ENCODE measurements at regions not wholly inside any gene's neighbourhood (a gene's known extent, or its start where the extent isn't known, plus 50 kb on each side); places are given as distances from the start of the nearest gene placed in this dataset.

DNA sequence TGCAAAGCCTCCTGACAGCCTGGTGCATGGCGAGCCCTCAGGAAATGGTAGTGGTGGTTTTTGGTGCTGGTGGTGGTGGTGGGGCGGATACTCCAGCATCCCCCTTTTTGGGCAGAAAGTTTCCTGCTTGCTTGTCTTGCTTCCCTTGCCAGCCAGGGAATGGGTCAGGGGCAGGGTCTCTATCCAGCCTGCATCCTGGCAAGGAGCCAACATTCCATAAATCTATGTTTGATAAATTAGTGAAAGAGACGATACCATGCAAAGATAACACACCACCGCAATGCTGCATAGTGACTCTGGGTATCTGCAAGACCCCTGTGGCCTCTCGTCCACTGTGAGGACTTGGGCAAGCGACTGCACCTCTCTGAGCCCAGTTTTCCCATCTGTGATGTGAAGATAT is 246.2 kb downstream of the LRFN2 start:
- Histone ChIP-seq H3K9me3 (replicated peaks in 1 of 11) (no peaks in the 10 kb centered on the region), H3K27ac (no peak overlapping the region), H3K36me3 (no peaks in the 10 kb centered on the region), H3K4me1 (peaks cover 0 to 8% (median 0%) of the 10 kb centered on the region in 10 experiments; a peak in 1 of 20 replicates), H3K27me3 (no peaks in the 10 kb centered on the region), H4K20me1 (no peaks in the 10 kb centered on the region; a peak in 1 of 22 replicates), H3K4me3 (no peak overlapping the region), H3K4me2 (no peak overlapping the region), H3K9ac (no peak overlapping the region)
- TF ChIP-seq Cebpa-rat (IDR thresholded peaks at IDR 0.05) = no peak

DNA sequence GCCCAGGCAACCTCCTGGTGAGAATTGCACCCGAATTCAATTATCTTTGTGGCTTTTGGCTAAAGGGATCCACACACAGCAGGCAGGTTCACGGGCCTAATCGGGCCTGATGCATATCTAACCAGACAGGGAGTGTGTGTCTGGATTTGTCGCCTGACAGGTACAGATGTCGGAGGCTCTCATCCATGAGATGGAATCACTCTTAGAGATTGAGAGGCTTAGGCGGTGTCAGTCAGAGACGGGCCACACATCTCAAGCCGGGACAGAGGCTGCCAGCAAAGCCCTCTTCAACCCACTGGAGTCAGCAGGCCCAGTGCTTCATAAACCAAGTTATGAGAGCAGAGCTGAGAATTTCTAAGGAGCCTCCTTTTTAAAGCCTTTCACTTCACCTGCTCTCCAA is 247.0 kb downstream of the LRFN2 start:
- no peak overlapping the region for H3K27ac ChIP-seq
- TF ChIP-seq Cebpa-rat (IDR thresholded peaks at IDR 0.05) = no peak

DNA sequence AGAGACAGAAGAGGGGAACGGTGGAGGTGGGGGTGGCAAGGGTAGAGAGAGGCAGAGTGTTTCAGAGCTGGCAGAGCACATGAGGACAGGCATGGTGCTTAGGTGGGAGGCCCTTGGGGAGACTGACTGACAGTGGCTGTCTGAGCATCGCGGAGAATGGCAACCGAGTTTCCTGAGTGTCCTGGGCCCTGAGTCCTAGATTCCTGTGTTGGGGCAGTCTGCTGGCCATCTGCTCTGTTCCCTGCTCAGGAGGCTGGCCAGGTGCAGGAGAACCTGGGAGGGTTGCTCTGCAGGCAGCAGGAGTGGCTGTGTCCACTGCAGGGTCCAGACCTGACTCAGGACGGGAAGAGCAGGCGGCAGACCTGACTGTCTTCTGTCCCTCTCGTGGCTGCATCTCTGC is 248.9 kb downstream of the LRFN2 start:
- Histone ChIP-seq H3K9me3 (replicated peaks in 1 of 11) (no peaks in the 10 kb centered on the region), H3K4me2 (no peak overlapping the region), H3K4me3 (no peak overlapping the region), H3K27ac (no peak overlapping the region), H3K4me1 (peaks cover 0 to under 1% (median 0%) of the 10 kb centered on the region in 10 experiments; a peak in 1 of 20 replicates), H4K20me1 (no peaks in the 10 kb centered on the region), H3K36me3 (no peaks in the 10 kb centered on the region), H3K27me3 (no peaks in the 10 kb centered on the region), H3K9ac (no peak overlapping the region)
- no peak for TF ChIP-seq Cebpa-rat (IDR thresholded peaks at IDR 0.05)

More for the DNA sequence above, 247.0 kb downstream of the LRFN2 start:
- Histone ChIP-seq H3K9ac (no peak overlapping the region), H3K4me2 (no peak overlapping the region), H3K36me3 (no peaks in the 10 kb centered on the region), H3K9me3 (replicated peaks in 1 of 11) (no peaks in the 10 kb centered on the region), H3K27me3 (no peaks in the 10 kb centered on the region), H3K4me1 (peaks cover 0 to under 1% (median 0%) of the 10 kb centered on the region in 10 experiments; a peak in 1 of 20 replicates), H3K4me3 (no peak overlapping the region), H4K20me1 (no peaks in the 10 kb centered on the region; a peak in 1 of 22 replicates)

DNA sequence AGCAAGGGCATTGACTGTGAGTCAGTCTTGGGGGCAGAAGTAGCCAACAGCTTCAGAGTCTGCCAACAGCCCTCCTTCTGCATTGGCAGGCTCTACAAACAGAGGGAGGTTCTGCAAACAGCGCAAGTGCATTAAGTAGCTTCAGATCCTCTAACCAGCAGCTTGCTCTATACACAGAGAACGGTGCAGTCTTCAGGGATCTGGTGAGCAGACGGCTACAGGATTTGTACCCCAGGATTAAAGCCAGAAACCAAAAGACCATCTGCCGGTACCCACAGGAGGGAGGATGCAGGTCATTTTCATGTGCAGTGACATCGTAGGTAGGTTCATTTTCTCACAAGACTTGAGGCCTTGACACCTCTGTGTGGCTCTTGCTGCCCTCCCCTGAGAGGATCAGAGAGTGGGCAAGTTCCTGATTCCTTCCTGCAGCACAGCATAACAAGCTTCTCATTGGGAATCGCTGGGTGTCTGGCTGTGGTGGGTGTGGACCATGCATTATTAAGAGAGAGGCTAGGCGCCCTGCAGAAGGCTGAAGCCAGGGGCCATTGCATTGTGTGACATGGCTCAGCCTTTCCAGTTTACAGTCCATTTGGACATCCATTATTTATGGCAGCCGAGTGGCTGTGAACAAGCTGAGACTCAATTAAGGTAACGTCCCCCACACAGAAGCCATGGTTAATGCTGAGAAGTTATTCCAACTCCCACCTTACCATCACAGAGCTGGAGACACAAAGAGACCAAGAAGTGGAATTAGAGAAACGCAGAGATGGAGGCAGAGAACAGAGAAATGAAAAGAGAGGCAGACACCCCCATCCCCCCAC is 250.0 kb downstream of the LRFN2 start:
- Histone ChIP-seq H3K27me3 (no peaks in the 10 kb centered on the region), H3K9ac (no peak overlapping the region), H3K4me3 (no peak overlapping the region), H3K36me3 (no peaks in the 10 kb centered on the region), H3K4me1 (peaks cover 0 to 4% (median 0%) of the 10 kb centered on the region in 10 experiments; a peak in 1 of 20 replicates), H3K4me2 (no peak overlapping the region), H3K9me3 (replicated peaks in 1 of 11) (no peaks in the 10 kb centered on the region), H3K27ac (no peak overlapping the region), H4K20me1 (no peaks in the 10 kb centered on the region)
- no peak for TF ChIP-seq Cebpa-rat (IDR thresholded peaks at IDR 0.05)

DNA sequence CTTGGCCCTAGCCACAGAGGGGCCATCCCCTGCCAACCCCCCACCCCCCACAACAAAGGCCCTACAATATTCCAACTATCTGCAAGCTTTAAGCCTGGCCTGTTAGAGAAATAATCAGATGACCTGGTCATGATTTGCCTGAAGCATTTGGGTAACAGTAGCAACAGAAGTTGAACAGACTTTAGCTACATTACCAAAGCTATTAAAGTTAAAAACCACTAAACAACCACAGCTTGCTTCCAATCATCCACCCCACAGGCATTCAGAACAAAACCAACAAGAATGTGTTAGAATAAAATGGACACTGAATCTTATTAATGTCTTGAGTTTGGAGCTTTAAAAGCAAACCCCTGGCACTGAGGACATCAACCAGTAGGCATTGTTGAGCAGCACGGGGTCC is 250.9 kb downstream of the LRFN2 start:
- no peak for TF ChIP-seq Cebpa-rat (IDR thresholded peaks at IDR 0.05)
- Histone ChIP-seq H3K27ac (no peak overlapping the region), H3K9me3 (replicated peaks in 1 of 11) (no peaks in the 10 kb centered on the region)

DNA sequence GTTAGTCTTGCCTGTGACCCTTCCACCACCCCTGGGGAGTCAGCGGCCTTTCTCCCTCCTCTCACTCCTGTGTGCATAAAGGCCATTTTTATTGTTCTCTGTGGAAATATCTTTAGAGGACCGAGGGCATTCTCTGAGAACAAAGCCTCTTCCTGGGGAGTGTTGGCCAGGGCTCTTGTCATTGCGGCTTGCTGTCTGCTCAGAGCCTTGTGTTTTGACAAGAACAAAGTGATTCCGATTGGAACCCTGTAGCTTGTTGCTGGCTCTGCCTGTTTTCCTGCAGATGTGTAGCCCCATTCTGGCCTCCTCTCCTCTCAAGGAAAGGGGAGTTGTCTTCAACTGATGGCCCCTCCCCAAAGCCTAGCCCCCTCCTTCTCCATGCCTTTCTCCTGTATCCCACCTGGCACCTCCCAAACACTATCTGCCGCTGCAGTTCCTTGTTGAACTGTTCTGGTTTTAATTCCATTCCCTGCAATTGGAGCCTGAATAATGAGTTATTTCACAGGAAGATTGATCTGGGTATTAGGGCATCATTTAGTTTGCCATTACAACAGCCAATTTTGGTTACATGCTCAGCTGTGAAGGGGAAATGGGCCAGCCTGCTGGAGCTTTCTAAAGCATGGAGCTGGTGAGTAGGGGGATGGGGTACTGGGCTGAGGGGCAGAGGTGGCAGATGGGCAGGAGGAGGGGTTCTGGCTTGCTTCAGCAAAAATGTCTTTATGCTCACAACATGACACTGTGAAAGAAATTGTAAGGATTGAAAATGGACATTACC is 252.5 kb downstream of the LRFN2 start:
- H3K27me3 ChIP-seq = no peaks in the 10 kb centered on the region

More for the DNA sequence above, 250.9 kb downstream of the LRFN2 start:
- Histone ChIP-seq H3K27me3 (no peaks in the 10 kb centered on the region), H3K9ac (no peak overlapping the region), H4K20me1 (no peaks in the 10 kb centered on the region), H3K4me1 (peaks cover 0 to 4% (median 0%) of the 10 kb centered on the region in 10 experiments; a peak in 1 of 20 replicates), H3K4me2 (no peak overlapping the region), H3K4me3 (no peak overlapping the region), H3K36me3 (no peaks in the 10 kb centered on the region)

DNA sequence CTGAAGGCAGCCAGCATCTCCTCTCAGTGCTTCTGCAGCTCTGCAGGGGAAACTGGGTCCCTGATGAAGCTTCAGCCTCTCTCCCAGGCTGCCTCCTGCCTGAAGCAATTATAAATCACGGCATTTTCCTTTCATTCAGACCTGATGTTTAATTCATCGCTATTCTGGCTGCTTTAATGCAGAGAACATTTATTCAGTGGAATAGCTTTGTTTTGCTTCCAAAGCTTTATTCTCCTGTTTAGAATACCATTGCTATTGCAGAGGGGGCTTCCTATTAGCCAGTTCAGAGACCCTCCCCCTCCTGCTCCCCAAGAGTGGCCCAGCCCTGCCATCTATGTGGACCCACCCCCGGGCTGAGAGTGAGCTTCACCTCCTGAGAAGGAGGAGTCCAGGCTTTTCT is 255.6 kb downstream of the LRFN2 start:
- H3K4me1 ChIP-seq = peaks cover 12 to 20% (median 16%) of the 10 kb centered on the region in 10 experiments; a peak in 19 of 20 replicates
- TF ChIP-seq Cebpa-rat (IDR thresholded peaks at IDR 0.05) = no peak
- no peaks in the 10 kb centered on the region for H3K27me3 ChIP-seq
- H3K9me3 ChIP-seq (replicated peaks in 1 of 11) = no peaks in the 10 kb centered on the region
- no peak overlapping the region for H3K4me2 ChIP-seq
- H3K27ac ChIP-seq = no peak overlapping the region
- H3K9ac ChIP-seq = no peak overlapping the region
- no peaks in the 10 kb centered on the region for H4K20me1 ChIP-seq
- no peaks in the 10 kb centered on the region for H3K36me3 ChIP-seq
- H3K4me3 ChIP-seq = no peak overlapping the region

More for the DNA sequence above, 252.5 kb downstream of the LRFN2 start:
- peaks cover 0 to 14% (median 9%) of the 10 kb centered on the region in 10 experiments; a peak in 13 of 20 replicates for H3K4me1 ChIP-seq
- no peaks in the 10 kb centered on the region for H3K9me3 ChIP-seq (replicated peaks in 1 of 11)
- H3K4me3 ChIP-seq = no peak overlapping the region
- H3K27ac ChIP-seq = no peak overlapping the region
- no peak for TF ChIP-seq Cebpa-rat (IDR thresholded peaks at IDR 0.05)
- H3K4me2 ChIP-seq = no peak overlapping the region
- no peak overlapping the region for H3K9ac ChIP-seq
- no peaks in the 10 kb centered on the region for H4K20me1 ChIP-seq
- no peaks in the 10 kb centered on the region for H3K36me3 ChIP-seq

DNA sequence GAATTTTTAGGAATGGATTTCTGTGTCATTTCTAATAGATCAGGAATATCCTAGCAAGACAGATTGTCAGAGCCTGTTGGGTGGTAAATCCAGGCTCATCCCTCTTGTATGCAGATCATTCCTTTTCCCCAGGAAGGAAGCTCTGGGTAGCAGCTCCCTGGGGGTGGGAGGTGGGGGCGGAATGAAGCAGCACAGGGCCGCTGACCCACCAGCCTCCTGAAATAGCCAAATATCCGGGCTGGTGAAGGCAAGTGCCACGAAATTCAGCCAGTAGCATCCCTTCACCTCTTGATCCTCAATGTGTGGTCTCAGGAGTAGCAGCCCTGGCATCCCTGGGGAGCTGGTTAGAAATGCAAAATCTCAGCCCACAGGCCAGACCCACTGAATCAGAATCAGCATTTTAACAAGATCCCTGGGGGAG is 256.9 kb downstream of the LRFN2 start:
- H3K9me3 ChIP-seq (replicated peaks in 1 of 11) = no peaks in the 10 kb centered on the region
- no peak overlapping the region for H3K9ac ChIP-seq

DNA sequence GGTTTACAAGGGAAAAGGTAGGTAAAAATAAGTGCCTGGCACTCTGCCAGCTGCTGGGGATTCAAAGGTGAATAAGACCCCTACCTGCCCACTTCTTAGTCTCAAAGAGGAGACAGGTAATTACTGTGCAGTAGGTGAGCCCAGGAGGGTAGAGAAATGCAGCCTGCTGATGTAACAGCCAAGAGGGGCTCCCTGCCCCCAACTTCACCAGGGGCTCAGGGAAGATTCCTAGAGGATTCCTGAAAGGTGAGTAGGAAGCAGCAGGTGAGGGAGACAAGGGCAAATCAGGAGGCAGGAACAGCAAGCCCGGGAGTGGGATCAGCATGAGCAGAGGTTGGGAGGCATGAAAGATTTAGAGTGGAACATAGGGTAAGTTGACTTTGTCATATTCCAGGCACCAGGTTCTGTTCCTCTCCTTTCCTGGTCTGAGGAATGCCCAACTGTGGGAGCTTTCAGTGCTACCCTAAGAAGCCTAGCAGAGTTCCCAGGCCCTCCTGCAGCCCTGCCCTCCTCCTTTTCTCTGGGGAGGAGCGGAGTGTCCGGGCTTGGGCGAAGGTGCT is 258.1 kb downstream of the LRFN2 start:
- no peak for TF ChIP-seq Cebpa-rat (IDR thresholded peaks at IDR 0.05)
- Histone ChIP-seq H3K4me2 (no peak overlapping the region), H3K27me3 (no peaks in the 10 kb centered on the region), H3K4me3 (no peak overlapping the region), H3K9ac (no peak overlapping the region), H3K4me1 (peaks cover 12 to 21% (median 17%) of the 10 kb centered on the region in 10 experiments; a peak in 19 of 20 replicates), H3K36me3 (no peaks in the 10 kb centered on the region), H3K9me3 (replicated peaks in 1 of 11) (no peaks in the 10 kb centered on the region), H3K27ac (no peak overlapping the region), H4K20me1 (no peaks in the 10 kb centered on the region)

More for the DNA sequence above, 256.9 kb downstream of the LRFN2 start:
- H3K27ac ChIP-seq = no peak overlapping the region
- no peaks in the 10 kb centered on the region for H4K20me1 ChIP-seq
- no peaks in the 10 kb centered on the region for H3K27me3 ChIP-seq
- H3K4me3 ChIP-seq = no peak overlapping the region
- TF ChIP-seq Cebpa-rat (IDR thresholded peaks at IDR 0.05) = no peak
- peak overlapping the region in 9 of 11 experiments; percentile 1 to 66 (median 41); a peak in 14 of 22 replicates for H3K4me2 ChIP-seq
- H3K4me1 ChIP-seq = peaks cover 12 to 21% (median 17%) of the 10 kb centered on the region in 10 experiments; a peak in 19 of 20 replicates
- H3K36me3 ChIP-seq = no peaks in the 10 kb centered on the region

All from BLaER1 treated with 17β-estradiol and CSF1 and Interleukin-3, amounts not matched to agents 10 nM and 100 nM (cell line).